Endothelial cell of umbilical vein (primary cell): ENCODE measurements at regions not wholly inside any gene's neighbourhood (a gene's known extent, or its start where the extent isn't known, plus 50 kb on each side); places are given as distances from the start of the nearest gene placed in this dataset.

ENCODE experiments used
- CTCF ChIP-seq, 2 donors: IDR thresholded peaks; 1 replicate in 1 of 2; 2 replicates in 1 of 2; pipeline ENCODE4 v1.5.1; 2011; ENCODE audit warnings: low read length in 2 of 2, mild to moderate bottlenecking in 2 of 2, moderate library complexity in 2 of 2, control low read depth in 1 of 2, inconsistent platforms in 1 of 2, low read depth in 1 of 2; ENCODE audit not compliant: insufficient read depth in 1 of 2; ENCODE audit errors: extremely low read depth in 1 of 2
- MYC ChIP-seq: IDR thresholded peaks from one replicate; pipeline ENCODE4 v1.6.1; 2011; ENCODE audit warnings: mild to moderate bottlenecking, low read depth, low read length
- POLR2A ChIP-seq: IDR thresholded peaks from 2 replicates; pipeline ENCODE4 v1.6.1; 2012; ENCODE audit warnings: low read depth, mild to moderate bottlenecking, control low read depth, low read length

GRCh38 chr5:57103317-57103907 is 70.4 kb upstream of the GPBP1 start:
- TF ChIP-seq CTCF (IDR thresholded peaks at IDR 0.05; ENCODE audit: extremely low read depth in 1 of 2, insufficient read depth in 1 of 2, low read depth in 1 of 2, low read length in 2 of 2) (no peak), POLR2A (no peak), MYC (no peak)
